Esophagus muscularis mucosa (tissue), 4 donors: ENCODE measurements at regions not wholly inside any gene's neighbourhood (a gene's known extent, or its start where the extent isn't known, plus 50 kb on each side); places are given as distances from the start of the nearest gene placed in this dataset.

Experiments used
- DNase-seq: peaks from one replicate; pipeline ENCODE4 v3.0.0-alpha.2; 2017; ENCODE audit errors: extremely low spot score
- H3K27ac ChIP-seq, 4 donors: fragments of 200-600 bp; sonication (generic); replicated peaks in 1 of 4; 1 replicate in 3 of 4; 2 replicates in 1 of 4; pipeline ENCODE4 v1.5.1; 2016 to 2019; ENCODE audit warnings: mild to moderate bottlenecking in 1 of 4
- H3K27me3 ChIP-seq, 4 donors: fragments of 200-600 bp; sonication (generic); one replicate each; pipeline versions ENCODE4 v1.5.1 to v1.6.0; 2016 to 2019
- H3K36me3 ChIP-seq, 4 donors: fragments of 200-600 bp; sonication (generic); one replicate each; pipeline ENCODE4 v1.5.1; 2016 to 2019
- H3K4me1 ChIP-seq, 4 donors: fragments of 200-600 bp; sonication (generic); one replicate each; pipeline ENCODE4 v1.5.1; 2016 to 2019
- H3K4me3 ChIP-seq, 4 donors: fragments of 200-600 bp; sonication (generic); 1 replicate in 2 of 4; 2 replicates in 2 of 4; pipeline ENCODE4 v1.5.1; 2016 to 2019; ENCODE audit warnings: mild to moderate bottlenecking in 4 of 4, moderate library complexity in 1 of 4
- H3K9me3 ChIP-seq, 4 donors: fragments of 200-600 bp; sonication (generic); 1 replicate in 3 of 4; 2 replicates in 1 of 4; pipeline ENCODE4 v1.5.1; 2016 to 2019
- EP300 ChIP-seq: sonication (generic); formaldehyde crosslinking; IDR thresholded peaks from one replicate; pipeline ENCODE4 v1.6.1; 2017; ENCODE audit warnings: antibody characterized with exemption
- POLR2A ChIP-seq: fragments of 450-650 bp; IDR thresholded peaks from one replicate; pipeline ENCODE4 v1.6.1; 2017; ENCODE audit warnings: antibody characterized with exemption, moderate library complexity, mild to moderate bottlenecking, low read depth
- POLR2AphosphoS5 ChIP-seq, 2 donors: sonication (generic); formaldehyde crosslinking; IDR thresholded peaks; one replicate each; pipeline ENCODE4 v1.6.1; 2017; ENCODE audit warnings: antibody characterized with exemption in 2 of 2
- WGBS: methylation state at CpG from one replicate; pipeline ENCODE4 v1.1.5; 2018; 5-methylcytosine and 5-hydroxymethylcytosine counted together
- intact Hi-C: fragments of 100-400 bp; cut with DNase I; formaldehyde crosslinking; loops from one replicate; pipeline ENCODE4 v1.15.1; 2023
- TF ChIP-seq, protein P1 (sequence below), 3 experiments: fragments of 200-600 bp in 2 of 3; fragments of 450-650 bp in 1 of 3; sonication (generic) in 2 of 3; IDR thresholded peaks; one replicate each; pipeline ENCODE4 v1.5.1; 2017 to 2019; ENCODE audit warnings: antibody characterized with exemption in 3 of 3, mild to moderate bottlenecking in 2 of 3, moderate library complexity in 1 of 3

- no peak overlapping the region for H3K4me3 ChIP-seq
- no peaks in the 10 kb centered on the region for H3K4me1 ChIP-seq
- intact Hi-C loops: no loop called here
- 84% methylated on average over 6 of the region's 6 CpGs for WGBS
- H3K27ac ChIP-seq: no peak overlapping the region
- no peak for DNase-seq
- no peaks in the 10 kb centered on the region for H3K9me3 ChIP-seq
- peaks cover 0 to 9% (median 0%) of the 10 kb centered on the region in 4 donors for H3K27me3 ChIP-seq
- TF ChIP-seq POLR2A (no peak), EP300 (no peak), POLR2AphosphoS5 (IDR thresholded peaks at IDR 0.05) (no peak)
- TF ChIP-seq, protein P1, sequence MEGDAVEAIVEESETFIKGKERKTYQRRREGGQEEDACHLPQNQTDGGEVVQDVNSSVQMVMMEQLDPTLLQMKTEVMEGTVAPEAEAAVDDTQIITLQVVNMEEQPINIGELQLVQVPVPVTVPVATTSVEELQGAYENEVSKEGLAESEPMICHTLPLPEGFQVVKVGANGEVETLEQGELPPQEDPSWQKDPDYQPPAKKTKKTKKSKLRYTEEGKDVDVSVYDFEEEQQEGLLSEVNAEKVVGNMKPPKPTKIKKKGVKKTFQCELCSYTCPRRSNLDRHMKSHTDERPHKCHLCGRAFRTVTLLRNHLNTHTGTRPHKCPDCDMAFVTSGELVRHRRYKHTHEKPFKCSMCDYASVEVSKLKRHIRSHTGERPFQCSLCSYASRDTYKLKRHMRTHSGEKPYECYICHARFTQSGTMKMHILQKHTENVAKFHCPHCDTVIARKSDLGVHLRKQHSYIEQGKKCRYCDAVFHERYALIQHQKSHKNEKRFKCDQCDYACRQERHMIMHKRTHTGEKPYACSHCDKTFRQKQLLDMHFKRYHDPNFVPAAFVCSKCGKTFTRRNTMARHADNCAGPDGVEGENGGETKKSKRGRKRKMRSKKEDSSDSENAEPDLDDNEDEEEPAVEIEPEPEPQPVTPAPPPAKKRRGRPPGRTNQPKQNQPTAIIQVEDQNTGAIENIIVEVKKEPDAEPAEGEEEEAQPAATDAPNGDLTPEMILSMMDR (IDR thresholded peaks at IDR 0.05): no peak
- H3K36me3 ChIP-seq: no peaks in the 10 kb centered on the region
Measured at GRCh38 chr20:60667641-60668040, 584.4 kb upstream of the CDH4 start.

DNA sequence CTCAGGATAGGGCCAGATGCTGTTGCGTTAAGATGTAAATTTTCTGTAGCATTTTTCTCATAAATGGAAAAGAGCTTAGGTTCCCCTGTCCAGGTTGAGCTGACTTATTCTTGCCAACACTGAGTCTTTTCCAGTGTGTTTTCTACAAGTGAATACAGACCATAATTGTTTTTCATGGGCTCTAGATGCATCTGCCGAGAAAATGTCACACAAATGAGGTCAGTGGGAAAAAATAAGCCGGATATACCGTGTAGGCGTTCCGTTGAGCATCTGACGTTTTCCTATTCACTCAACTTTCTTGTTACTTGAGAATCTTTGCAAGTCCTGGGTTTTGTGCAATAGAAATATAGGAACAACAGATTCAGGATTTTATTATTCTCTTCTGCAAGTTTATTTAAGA lies 582.9 kb upstream of the CDH4 start:
- 87% methylated on average over 7 of the region's 7 CpGs for WGBS
- intact Hi-C loops: no loop called here
- no peak for DNase-seq
- Histone ChIP-seq H3K27ac (no peak overlapping the region), H3K9me3 (no peaks in the 10 kb centered on the region), H3K4me1 (no peaks in the 10 kb centered on the region), H3K27me3 (peaks cover 0 to 7% (median 0%) of the 10 kb centered on the region in 4 donors), H3K36me3 (no peaks in the 10 kb centered on the region), H3K4me3 (no peak overlapping the region)
- no peak for TF ChIP-seq POLR2AphosphoS5 (IDR thresholded peaks at IDR 0.05)

DNA sequence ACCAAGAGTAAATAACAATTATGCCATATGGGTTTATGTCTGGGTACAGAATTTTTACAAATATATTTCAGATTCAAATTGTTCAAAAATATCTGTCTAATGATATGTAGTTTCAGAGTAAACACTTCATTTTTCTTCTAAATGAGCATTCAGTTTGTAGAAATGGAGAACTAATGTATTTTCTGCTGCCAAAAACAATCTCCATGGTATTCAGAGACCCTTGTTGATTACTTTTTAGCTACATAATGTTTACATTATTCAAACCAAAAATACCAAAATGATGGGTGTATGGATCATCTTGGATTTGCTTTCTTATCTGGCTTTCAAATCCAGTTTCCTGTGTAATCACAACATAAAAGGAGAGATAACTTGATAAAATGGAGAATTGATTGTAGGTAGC lies 576.0 kb upstream of the CDH4 start:
- no peak for DNase-seq
- Histone ChIP-seq H3K4me1 (no peaks in the 10 kb centered on the region), H3K27ac (no peak overlapping the region), H3K36me3 (no peaks in the 10 kb centered on the region), H3K4me3 (no peak overlapping the region), H3K9me3 (no peaks in the 10 kb centered on the region), H3K27me3 (peaks cover 0 to 15% (median 0%) of the 10 kb centered on the region in 4 donors)
- TF ChIP-seq POLR2A: no peak
- no peak for TF ChIP-seq POLR2AphosphoS5 (IDR thresholded peaks at IDR 0.05)
- no peak for TF ChIP-seq EP300
- TF ChIP-seq, protein P1 (IDR thresholded peaks at IDR 0.05): no peak
- intact Hi-C loops: no loop called here

GRCh38 chr20:60677819-60678218 lies 574.2 kb upstream of the CDH4 start:
- Histone ChIP-seq H3K9me3 (no peaks in the 10 kb centered on the region), H3K27ac (no peak overlapping the region), H3K4me3 (no peak overlapping the region), H3K27me3 (peaks cover 0 to 15% (median 0%) of the 10 kb centered on the region in 4 donors), H3K4me1 (no peaks in the 10 kb centered on the region), H3K36me3 (no peaks in the 10 kb centered on the region)
- 87% methylated on average over 1 of the region's 1 CpG for WGBS
- intact Hi-C loops: no loop called here
- DNase-seq: no peak
- no peak for TF ChIP-seq POLR2AphosphoS5 (IDR thresholded peaks at IDR 0.05)
- no peak for TF ChIP-seq EP300
- TF ChIP-seq, protein P1 (IDR thresholded peaks at IDR 0.05): no peak
- TF ChIP-seq POLR2A: no peak

DNA sequence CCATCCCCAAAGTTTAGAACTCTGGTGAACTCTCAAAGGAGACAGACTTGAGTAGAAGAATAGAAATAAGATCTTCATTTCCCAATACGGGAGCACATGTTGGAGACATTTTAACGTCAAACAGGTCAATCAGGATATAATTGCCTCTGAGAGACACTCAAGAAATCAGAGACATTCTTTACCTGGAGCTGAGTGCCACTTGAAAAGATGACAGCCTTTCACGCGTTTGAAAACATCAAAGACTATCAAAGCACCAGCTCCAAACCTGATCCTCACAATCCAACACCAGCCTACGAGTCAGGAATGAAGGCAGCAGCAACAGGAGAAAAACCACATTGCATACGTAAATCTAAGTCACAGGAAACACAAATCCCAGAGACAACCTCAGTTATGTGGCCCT lies 571.5 kb upstream of the CDH4 start:
- intact Hi-C loops: no loop called here
- H3K27me3 ChIP-seq: peaks cover 0 to 15% (median 0%) of the 10 kb centered on the region in 4 donors
- no peak overlapping the region for H3K4me3 ChIP-seq
- 73% methylated on average over 6 of the region's 6 CpGs for WGBS
- TF ChIP-seq POLR2A: no peak
- TF ChIP-seq, protein P1 (IDR thresholded peaks at IDR 0.05): no peak
- TF ChIP-seq POLR2AphosphoS5 (IDR thresholded peaks at IDR 0.05): no peak
- TF ChIP-seq EP300: no peak
- H3K9me3 ChIP-seq: no peaks in the 10 kb centered on the region
- H3K4me1 ChIP-seq: no peaks in the 10 kb centered on the region
- no peak overlapping the region for H3K27ac ChIP-seq
- H3K36me3 ChIP-seq: no peaks in the 10 kb centered on the region
- no peak for DNase-seq
